DND-41 (cell line): ENCODE measurements at regions not wholly inside any gene's neighbourhood (a gene's known extent, or its start where the extent isn't known, plus 50 kb on each side); places are given as distances from the start of the nearest gene placed in this dataset.

Experiments
- ATAC-seq: fragments of 200-7000 bp; cut with Tn5 transposase; 3 replicates; pipeline ENCODE4 v1.9.1; 2021; ENCODE audit warnings: low read depth; ENCODE audit not compliant: insufficient read depth
- DNase-seq: peaks from one replicate; pipeline ENCODE4 v3.0.0-alpha.2; 2020
- H2AFZ ChIP-seq: 2 replicates; pipeline ENCODE4 v1.6.0; 2012; ENCODE audit warnings: low read depth, low read length
- H3K27ac ChIP-seq: 2 replicates; pipeline ENCODE4 v1.5.1; 2012; ENCODE audit warnings: low read length, inconsistent platforms
- H3K27me3 ChIP-seq: fragments of 200-600 bp; sonication (generic); 2 replicates; pipeline ENCODE4 v1.6.0; 2012; ENCODE audit warnings: low read length, mild to moderate bottlenecking, inconsistent platforms; ENCODE audit not compliant: insufficient read depth, poor library complexity
- H3K36me3 ChIP-seq: 2 replicates; pipeline ENCODE4 v1.5.1; 2012; ENCODE audit warnings: low read length, inconsistent platforms; ENCODE audit not compliant: insufficient read depth
- H3K4me1 ChIP-seq: 2 replicates; pipeline ENCODE4 v1.5.1; 2012; ENCODE audit warnings: mild to moderate bottlenecking, low read length; ENCODE audit not compliant: insufficient read depth
- H3K4me2 ChIP-seq: 2 replicates; pipeline ENCODE4 v1.6.0; 2012; ENCODE audit warnings: mild to moderate bottlenecking, moderate library complexity, low read length, inconsistent platforms; ENCODE audit not compliant: insufficient read depth
- H3K4me3 ChIP-seq, 2 experiments: fragments of 200-600 bp in 1 of 2; shearing (Covaris generic) in 1 of 2; 2 replicates each; pipeline ENCODE4 v1.5.1; 2012 to 2016; ENCODE audit warnings: inconsistent platforms in 2 of 2, low read length in 2 of 2, mild to moderate bottlenecking in 2 of 2, low read depth in 1 of 2, moderate library complexity in 1 of 2
- H3K79me2 ChIP-seq: 2 replicates; pipeline ENCODE4 v1.6.0; 2012; ENCODE audit warnings: low read length, inconsistent platforms; ENCODE audit not compliant: insufficient read depth
- H3K9ac ChIP-seq: 2 replicates; pipeline ENCODE4 v1.6.0; 2012; ENCODE audit warnings: low read depth, mild to moderate bottlenecking, inconsistent platforms, low read length, moderate library complexity
- H3K9me3 ChIP-seq: 2 replicates; pipeline ENCODE4 v1.5.1; 2012; ENCODE audit warnings: low read length, moderate library complexity, mild to moderate bottlenecking, inconsistent platforms; ENCODE audit not compliant: insufficient read depth, severe bottlenecking
- H4K20me1 ChIP-seq: 2 replicates; pipeline ENCODE4 v1.6.0; 2012; ENCODE audit warnings: low read length; ENCODE audit not compliant: insufficient read depth
- CTCF ChIP-seq: IDR thresholded peaks from 2 replicates; pipeline ENCODE4 v1.5.1; 2012; ENCODE audit warnings: borderline replicate concordance, low read length, moderate library complexity, mild to moderate bottlenecking; ENCODE audit not compliant: poor library complexity, severe bottlenecking; ENCODE audit errors: extremely low read depth
- EZH2 ChIP-seq: IDR thresholded peaks from 3 replicates; pipeline ENCODE4 v1.6.1; 2012; ENCODE audit warnings: borderline replicate concordance, low read depth, mild to moderate bottlenecking, moderate library complexity, low read length, inconsistent platforms; ENCODE audit not compliant: severe bottlenecking

DNA sequence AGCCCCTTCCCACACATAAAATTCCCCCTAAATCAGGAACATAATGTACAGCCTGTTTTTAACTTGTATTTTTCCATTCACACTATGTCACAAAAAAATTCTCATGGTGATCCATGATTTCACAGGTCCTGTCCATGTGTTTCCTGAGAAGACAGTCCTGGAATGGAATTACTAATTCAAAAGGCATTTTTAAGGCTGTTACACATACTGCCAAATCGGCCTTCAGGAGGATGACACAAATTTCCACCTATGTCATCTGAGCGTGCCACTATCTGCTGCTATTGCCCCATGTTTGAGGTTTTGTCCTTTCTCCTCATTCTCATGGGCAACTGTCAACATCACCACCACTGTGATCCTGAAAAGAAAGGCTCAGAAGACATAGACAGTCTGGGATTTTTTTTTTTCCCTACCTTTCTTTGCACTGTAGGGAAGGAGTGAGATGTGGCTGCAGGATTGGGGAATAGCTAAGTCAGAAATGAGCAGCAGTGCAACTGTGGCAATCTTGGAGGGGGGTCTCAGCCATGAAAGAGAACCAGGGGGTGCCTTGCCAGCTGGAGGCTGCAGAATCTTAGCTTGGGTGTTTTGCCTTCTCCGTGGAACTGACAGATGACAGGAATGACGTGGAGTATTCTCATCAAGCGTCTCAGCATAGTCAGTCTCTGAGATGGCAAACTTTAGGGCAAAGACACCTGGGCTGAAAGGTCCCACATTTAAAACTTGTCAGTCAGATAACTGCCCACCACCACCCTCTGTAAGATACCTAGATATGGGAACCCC lies 73.4 kb downstream of the MARCHF4 start:
- Histone ChIP-seq H4K20me1 (no peaks in the 10 kb centered on the region), H3K27ac (no peak overlapping the region), H3K36me3 (no peaks in the 10 kb centered on the region), H3K4me3 (no peak overlapping the region), H3K79me2 (no peaks in the 10 kb centered on the region), H3K27me3 (peaks cover 6% of the 10 kb centered on the region), H3K9me3 (no peaks in the 10 kb centered on the region), H3K9ac (no peak overlapping the region), H3K4me1 (no peaks in the 10 kb centered on the region), H3K4me2 (no peak overlapping the region), H2AFZ (no peak overlapping the region)
- no peak for TF ChIP-seq CTCF
- TF ChIP-seq EZH2 = no peak
- no peak for ATAC-seq
- no peak for DNase-seq

DNA sequence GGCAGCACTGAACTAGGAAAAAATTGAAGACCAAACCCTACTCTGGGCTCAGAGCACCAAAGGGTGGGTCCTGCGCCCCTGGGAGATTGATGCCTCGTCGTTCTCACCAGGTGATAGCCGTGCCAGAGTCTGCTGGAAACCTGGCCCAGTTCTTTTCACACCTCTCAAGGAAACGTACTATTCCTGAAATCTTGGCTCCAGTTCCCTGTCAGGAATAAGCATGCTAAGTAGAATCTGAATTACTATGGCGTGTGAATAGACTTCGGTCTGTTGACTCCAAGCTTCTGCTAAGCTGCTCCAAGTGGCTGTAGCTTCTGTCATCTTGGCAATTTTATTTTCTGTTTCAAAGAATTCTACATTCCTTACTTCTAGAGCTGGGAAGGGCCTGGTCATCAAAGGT lies 75.4 kb downstream of the MARCHF4 start:
- DNase-seq = no peak
- Histone ChIP-seq H3K4me2 (no peak overlapping the region), H3K27ac (no peak overlapping the region), H3K9me3 (no peaks in the 10 kb centered on the region), H4K20me1 (no peaks in the 10 kb centered on the region), H3K36me3 (no peaks in the 10 kb centered on the region), H3K9ac (no peak overlapping the region), H3K4me3 (no peak overlapping the region), H3K4me1 (no peaks in the 10 kb centered on the region), H2AFZ (no peak overlapping the region), H3K79me2 (no peaks in the 10 kb centered on the region), H3K27me3 (peaks cover 16% of the 10 kb centered on the region)
- no peak for ATAC-seq
- no peak for TF ChIP-seq EZH2
- TF ChIP-seq CTCF = no peak

DNA sequence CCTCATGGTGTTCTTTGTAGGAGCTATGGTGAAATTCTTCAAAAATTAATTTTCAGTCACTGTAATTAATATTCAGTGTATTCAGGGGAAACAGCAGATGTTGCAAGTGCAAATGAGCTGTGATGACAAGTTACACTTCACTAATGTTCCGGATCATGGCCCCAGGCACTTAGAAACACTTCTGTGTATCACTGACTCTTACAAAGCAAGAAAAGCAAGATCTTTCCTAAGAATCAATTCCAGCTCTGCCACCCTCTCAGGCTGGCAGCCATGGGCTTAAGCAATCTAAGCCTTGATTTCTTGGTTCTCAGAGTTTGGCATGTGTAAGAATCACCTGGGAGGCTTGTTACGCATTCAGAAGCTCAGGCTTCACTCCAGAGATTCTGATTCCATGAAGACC lies 78.0 kb downstream of the MARCHF4 start:
- DNase-seq (no peak), ATAC-seq (no peak)
- Histone ChIP-seq H3K27ac (no peak overlapping the region), H3K4me3 (no peak overlapping the region), H4K20me1 (no peaks in the 10 kb centered on the region), H3K9ac (no peak overlapping the region), H3K79me2 (no peaks in the 10 kb centered on the region), H3K4me1 (no peaks in the 10 kb centered on the region), H3K27me3 (peaks cover 21% of the 10 kb centered on the region), H3K36me3 (no peaks in the 10 kb centered on the region), H3K9me3 (no peaks in the 10 kb centered on the region), H3K4me2 (no peak overlapping the region), H2AFZ (no peak overlapping the region)
- TF ChIP-seq CTCF (no peak), EZH2 (no peak)
